Mesothelial cell of epicardium (in vitro differentiated cells): ENCODE measurements at regions not wholly inside any gene's neighbourhood (a gene's known extent, or its start where the extent isn't known, plus 50 kb on each side); places are given as distances from the start of the nearest gene placed in this dataset.
"Not testable (repeated sequence)": the region's sequence is repeated elsewhere in the genome, so short reads cannot be mapped to it uniquely, and the experiment has no call there.

ENCODE experiments used
- DNase-seq, 2 experiments: peaks; one replicate each; pipeline ENCODE4 v3.0.0; 2021; ENCODE audit warnings: low spot score in 2 of 2; ENCODE audit not compliant: unreplicated experiment in 2 of 2
- H3K27ac Mint-ChIP-seq: 2 replicates; pipeline ENCODE4 v1.8.0; 2021; ENCODE audit warnings: mixed read lengths
- H3K27me3 Mint-ChIP-seq: 2 replicates; pipeline ENCODE4 v1.8.0; 2021; ENCODE audit warnings: low read depth, mixed read lengths
- H3K36me3 Mint-ChIP-seq: 2 replicates; pipeline ENCODE4 v1.8.0; 2021; ENCODE audit warnings: mixed read lengths
- H3K4me1 Mint-ChIP-seq: 2 replicates; pipeline ENCODE4 v1.8.0; 2021; ENCODE audit warnings: mixed read lengths
- H3K4me3 Mint-ChIP-seq: 2 replicates; pipeline ENCODE4 v1.8.0; 2021; ENCODE audit warnings: mild to moderate bottlenecking, moderate library complexity, mixed read lengths
- H3K9me3 Mint-ChIP-seq: 2 replicates; pipeline ENCODE4 v1.8.0; 2021; ENCODE audit warnings: mixed read lengths
- CTCF ChIP-seq: fragments of 200-600 bp; sonication (generic); IDR thresholded peaks from one replicate; pipeline ENCODE4 v1.5.0; 2021; ENCODE audit warnings: antibody characterized with exemption; ENCODE audit not compliant: unreplicated experiment

- no peak overlapping the region for H3K27ac Mint-ChIP-seq
- no peaks in the 10 kb centered on the region for H3K27me3 Mint-ChIP-seq
- TF ChIP-seq CTCF, result no peak
- no peak for DNase-seq
- no peaks in the 10 kb centered on the region for H3K4me1 Mint-ChIP-seq
- H3K4me3 Mint-ChIP-seq, result no peak overlapping the region
- H3K36me3 Mint-ChIP-seq, result peaks cover 6% of the 10 kb centered on the region
- H3K9me3 Mint-ChIP-seq, result peaks cover 28% of the 10 kb centered on the region
Observed at GRCh38 chr13:38239874-38240273, 109.8 kb upstream of the UFM1 start.

GRCh38 chr13:38228322-38228721 lies 121.3 kb upstream of the UFM1 start:
- Mint-ChIP-seq H3K4me3 (no peak overlapping the region), H3K27ac (no peak overlapping the region)
- no peak for TF ChIP-seq CTCF

DNA sequence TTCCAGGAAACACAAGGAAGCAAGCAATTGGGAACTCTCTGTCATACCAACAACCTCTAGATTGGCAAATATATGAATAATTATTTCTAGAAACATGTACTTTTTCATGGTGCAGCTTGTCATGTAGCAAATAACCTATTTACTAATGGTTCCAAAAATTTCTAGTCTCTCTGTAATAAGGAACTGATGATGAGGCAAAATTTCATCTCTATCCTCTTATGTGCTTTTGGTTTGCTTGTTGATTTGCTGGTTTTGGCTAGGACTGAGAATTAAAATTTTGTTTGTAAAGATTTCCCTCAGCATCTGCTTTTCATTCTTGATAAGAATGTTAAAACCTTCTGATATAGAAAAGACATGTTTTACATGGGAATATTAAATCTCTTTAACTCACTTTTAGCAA lies 123.2 kb upstream of the UFM1 start:
- no peak overlapping the region for H3K27ac Mint-ChIP-seq
- TF ChIP-seq CTCF, result no peak
- H3K36me3 Mint-ChIP-seq, result no peaks in the 10 kb centered on the region
- no peak for DNase-seq
- no peaks in the 10 kb centered on the region for H3K4me1 Mint-ChIP-seq
- H3K4me3 Mint-ChIP-seq, result no peak overlapping the region
- H3K27me3 Mint-ChIP-seq, result no peaks in the 10 kb centered on the region
- peaks cover 4% of the 10 kb centered on the region for H3K9me3 Mint-ChIP-seq

More at GRCh38 chr13:38228322-38228721, 121.3 kb upstream of the UFM1 start:
- H3K9me3 Mint-ChIP-seq, result peaks cover 20% of the 10 kb centered on the region
- H3K27me3 Mint-ChIP-seq, result no peaks in the 10 kb centered on the region
- DNase-seq, result no peak
- no peaks in the 10 kb centered on the region for H3K4me1 Mint-ChIP-seq
- peaks cover 6% of the 10 kb centered on the region for H3K36me3 Mint-ChIP-seq

- no peak overlapping the region for H3K4me3 Mint-ChIP-seq
- H3K9me3 Mint-ChIP-seq, result peaks cover 6% of the 10 kb centered on the region
- no peak for TF ChIP-seq CTCF
- no peak for DNase-seq
- H3K4me1 Mint-ChIP-seq, result no peaks in the 10 kb centered on the region
- H3K36me3 Mint-ChIP-seq, result no peaks in the 10 kb centered on the region
- no peak overlapping the region for H3K27ac Mint-ChIP-seq
- no peaks in the 10 kb centered on the region for H3K27me3 Mint-ChIP-seq
Observed at GRCh38 chr13:38223089-38223488, 126.6 kb upstream of the UFM1 start.

DNA sequence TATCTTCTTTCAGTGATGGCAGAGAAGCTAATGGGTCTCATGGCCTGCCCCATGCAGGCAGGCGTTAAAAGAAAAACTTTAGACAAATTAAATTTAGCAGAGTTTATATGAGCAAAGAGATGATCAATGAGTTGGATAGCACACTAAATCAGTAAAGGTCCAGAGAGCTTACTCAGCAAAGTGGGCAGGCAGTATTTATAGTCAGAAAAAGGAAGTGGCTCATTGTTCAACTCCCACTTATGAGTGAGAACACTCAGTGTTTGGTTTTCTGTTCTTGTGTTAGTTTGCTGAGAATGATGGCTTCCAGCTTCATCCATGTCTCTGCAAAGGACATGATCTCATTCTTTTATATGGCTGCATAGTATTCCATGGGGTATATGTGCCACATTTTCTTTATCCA lies 128.5 kb upstream of the UFM1 start:
- H3K4me3 Mint-ChIP-seq, DNase-seq, H3K27ac Mint-ChIP-seq, H3K9me3 Mint-ChIP-seq, H3K4me1 Mint-ChIP-seq, H3K36me3 Mint-ChIP-seq, H3K27me3 Mint-ChIP-seq: not testable (repeated sequence)

GRCh38 chr13:38216181-38216580 lies 133.5 kb upstream of the UFM1 start:
- Mint-ChIP-seq H3K27me3 (no peaks in the 10 kb centered on the region), H3K36me3 (no peaks in the 10 kb centered on the region), H3K4me3 (no peak overlapping the region), H3K9me3 (peaks cover 17% of the 10 kb centered on the region), H3K4me1 (no peaks in the 10 kb centered on the region), H3K27ac (no peak overlapping the region)
- no peak for DNase-seq
- TF ChIP-seq CTCF, result no peak
